SIG-M5 treated with dmso at 0.1 percent for 504 hours (cell line): ENCODE measurements at regions not wholly inside any gene's neighbourhood (a gene's known extent, or its start where the extent isn't known, plus 50 kb on each side); places are given as distances from the start of the nearest gene placed in this dataset.
"Not testable (repeated sequence)": the region's sequence is repeated elsewhere in the genome, so short reads cannot be mapped to it uniquely, and the experiment has no call there.

Experiments used
- DNase-seq: peaks from one replicate; lab custom pipeline; 2025; ENCODE audit not compliant: unreplicated experiment; lab: John Stamatoyannopoulos, UW

- no peak for DNase-seq
Measured at GRCh38 chr5:99765011-99765410, 770.2 kb upstream of the FAM174A start.

GRCh38 chr5:99763021-99763774 lies 772.0 kb upstream of the FAM174A start:
- no peak for DNase-seq

GRCh38 chr5:99747342-99747741 lies 787.8 kb upstream of the FAM174A start:
- no peak for DNase-seq

GRCh38 chr5:99733146-99733545 lies 802.0 kb upstream of the FAM174A start:
- not testable (repeated sequence) for DNase-seq

GRCh38 chr5:99730653-99731052 lies 801.8 kb upstream of the CHD1 start:
- not testable (repeated sequence) for DNase-seq

- no peak for DNase-seq
Measured at GRCh38 chr5:99724732-99725290, 796.0 kb upstream of the CHD1 start.

- no peak for DNase-seq
Measured at GRCh38 chr5:99721506-99721905, 792.7 kb upstream of the CHD1 start.

GRCh38 chr5:99715921-99716320 lies 787.1 kb upstream of the CHD1 start:
- no peak for DNase-seq

- DNase-seq: no peak
Measured at GRCh38 chr5:99706160-99706559, 777.4 kb upstream of the CHD1 start.

GRCh38 chr5:99702565-99702964 lies 773.8 kb upstream of the CHD1 start:
- DNase-seq: no peak

GRCh38 chr5:99694884-99695283 lies 766.1 kb upstream of the CHD1 start:
- no peak for DNase-seq

GRCh38 chr5:99686538-99686937 lies 757.7 kb upstream of the CHD1 start:
- DNase-seq: no peak

- no peak for DNase-seq
Measured at GRCh38 chr5:99675974-99676373, 747.2 kb upstream of the CHD1 start.

- DNase-seq: no peak
Measured at GRCh38 chr5:99674101-99674500, 745.3 kb upstream of the CHD1 start.

GRCh38 chr5:99664972-99665371 lies 736.2 kb upstream of the CHD1 start:
- DNase-seq: no peak

- DNase-seq: no peak
Measured at GRCh38 chr5:99651298-99651697, 722.5 kb upstream of the CHD1 start.

- no peak for DNase-seq
Measured at GRCh38 chr5:99646011-99646647, 717.3 kb upstream of the CHD1 start.

- DNase-seq: no peak
Measured at GRCh38 chr5:99644822-99645221, 716.0 kb upstream of the CHD1 start.

GRCh38 chr5:99640646-99641045 lies 711.8 kb upstream of the CHD1 start:
- no peak for DNase-seq

GRCh38 chr5:99639905-99640304 lies 711.1 kb upstream of the CHD1 start:
- DNase-seq: no peak

- no peak for DNase-seq
Measured at GRCh38 chr5:99636663-99637062, 707.9 kb upstream of the CHD1 start.
